GM12873 (cell line): ENCODE measurements at regions not wholly inside any gene's neighbourhood (a gene's known extent, or its start where the extent isn't known, plus 50 kb on each side); places are given as distances from the start of the nearest gene placed in this dataset.

Experiments used
- TF ChIP-seq, protein P1 (sequence below): IDR thresholded peaks from 2 replicates; pipeline ENCODE4 v1.5.1; 2012; ENCODE audit warnings: low read depth, mild to moderate bottlenecking, moderate library complexity, low read length, control low read depth; ENCODE audit not compliant: insufficient read depth; ENCODE audit errors: missing control alignments

DNA sequence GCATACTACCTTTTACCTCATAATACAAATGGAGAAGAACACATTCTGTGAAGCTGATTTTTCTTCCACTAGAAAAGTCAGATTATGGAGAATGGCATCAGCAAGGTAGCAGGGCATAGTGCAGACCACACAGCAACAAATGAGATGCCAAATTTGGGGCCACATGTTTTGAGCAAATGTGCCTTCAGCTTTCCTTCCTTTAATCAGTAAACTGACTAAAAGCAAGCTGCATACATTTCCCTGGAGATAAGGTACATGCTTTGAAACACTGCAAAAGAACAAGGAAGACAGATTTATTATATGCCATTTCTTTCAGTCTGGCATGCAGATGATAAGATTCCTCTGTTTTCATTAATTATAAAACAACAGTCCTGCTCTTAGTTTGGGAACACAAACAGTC lies 67.1 kb upstream of the GUCY1A1 start:
- TF ChIP-seq, protein P1, sequence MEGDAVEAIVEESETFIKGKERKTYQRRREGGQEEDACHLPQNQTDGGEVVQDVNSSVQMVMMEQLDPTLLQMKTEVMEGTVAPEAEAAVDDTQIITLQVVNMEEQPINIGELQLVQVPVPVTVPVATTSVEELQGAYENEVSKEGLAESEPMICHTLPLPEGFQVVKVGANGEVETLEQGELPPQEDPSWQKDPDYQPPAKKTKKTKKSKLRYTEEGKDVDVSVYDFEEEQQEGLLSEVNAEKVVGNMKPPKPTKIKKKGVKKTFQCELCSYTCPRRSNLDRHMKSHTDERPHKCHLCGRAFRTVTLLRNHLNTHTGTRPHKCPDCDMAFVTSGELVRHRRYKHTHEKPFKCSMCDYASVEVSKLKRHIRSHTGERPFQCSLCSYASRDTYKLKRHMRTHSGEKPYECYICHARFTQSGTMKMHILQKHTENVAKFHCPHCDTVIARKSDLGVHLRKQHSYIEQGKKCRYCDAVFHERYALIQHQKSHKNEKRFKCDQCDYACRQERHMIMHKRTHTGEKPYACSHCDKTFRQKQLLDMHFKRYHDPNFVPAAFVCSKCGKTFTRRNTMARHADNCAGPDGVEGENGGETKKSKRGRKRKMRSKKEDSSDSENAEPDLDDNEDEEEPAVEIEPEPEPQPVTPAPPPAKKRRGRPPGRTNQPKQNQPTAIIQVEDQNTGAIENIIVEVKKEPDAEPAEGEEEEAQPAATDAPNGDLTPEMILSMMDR: no peak

DNA sequence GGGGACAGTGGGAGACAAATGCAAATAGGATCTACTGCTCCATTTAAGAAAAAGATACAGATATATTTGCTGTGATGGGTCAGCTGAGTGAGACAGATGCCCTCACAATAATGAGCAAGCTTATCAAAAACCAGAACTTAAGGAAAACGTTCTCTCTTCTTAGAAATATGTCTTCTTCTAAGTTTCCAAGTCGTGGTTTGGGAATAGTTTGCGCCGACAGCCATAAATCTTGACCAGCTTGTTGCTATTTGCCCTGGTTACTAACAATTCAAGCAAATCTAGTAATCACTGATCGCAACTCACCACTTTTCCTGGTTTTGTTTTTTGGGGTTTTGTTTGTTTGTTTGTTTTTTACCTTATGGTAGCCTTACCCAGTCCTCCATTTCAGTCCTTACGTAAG lies 67.6 kb upstream of the GUCY1A1 start:
- TF ChIP-seq, protein P1: no peak

DNA sequence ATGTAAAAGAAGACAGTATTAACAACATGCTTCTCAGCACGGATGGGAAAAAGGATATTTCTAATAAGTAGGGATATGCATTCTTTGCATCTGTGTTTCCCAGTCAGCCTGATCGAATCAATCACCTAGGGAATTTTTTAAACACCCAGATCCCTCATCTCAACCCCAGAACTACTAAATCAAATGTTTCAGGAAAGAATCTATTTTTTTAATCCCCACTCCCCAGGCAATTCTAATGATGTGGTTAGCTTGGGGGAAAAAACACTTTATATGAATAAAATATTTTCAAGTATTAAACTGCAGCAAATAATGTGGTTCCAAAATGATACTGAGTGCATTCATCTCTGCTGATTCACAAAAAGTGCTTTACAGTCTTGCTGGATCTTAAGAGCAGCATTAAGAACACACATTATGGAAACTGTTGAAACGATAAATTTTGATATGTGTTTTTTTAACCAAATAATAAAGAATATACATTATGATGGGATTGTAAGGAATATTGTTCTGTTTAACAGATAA lies 68.7 kb upstream of the GUCY1A1 start:
- TF ChIP-seq, protein P1: no peak

DNA sequence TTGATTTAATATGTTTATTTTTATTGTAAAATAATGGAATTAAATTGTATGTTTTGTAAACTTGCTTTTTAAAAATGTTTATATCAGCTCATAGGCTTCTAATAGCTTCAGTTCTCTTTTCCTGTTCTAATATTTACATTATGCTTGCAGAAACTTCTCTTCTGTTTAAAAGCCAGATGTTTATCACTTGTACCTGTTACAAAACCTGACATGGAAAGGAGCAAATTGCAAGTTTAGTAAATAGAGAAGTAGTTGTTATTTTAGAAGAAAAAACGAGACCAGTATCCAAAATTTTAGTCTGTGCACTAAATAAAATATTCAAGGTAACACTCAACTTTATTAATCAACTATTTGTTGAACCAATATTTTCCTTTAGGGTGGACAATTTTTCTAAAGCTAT lies 69.4 kb upstream of the GUCY1A1 start:
- TF ChIP-seq, protein P1: no peak

DNA sequence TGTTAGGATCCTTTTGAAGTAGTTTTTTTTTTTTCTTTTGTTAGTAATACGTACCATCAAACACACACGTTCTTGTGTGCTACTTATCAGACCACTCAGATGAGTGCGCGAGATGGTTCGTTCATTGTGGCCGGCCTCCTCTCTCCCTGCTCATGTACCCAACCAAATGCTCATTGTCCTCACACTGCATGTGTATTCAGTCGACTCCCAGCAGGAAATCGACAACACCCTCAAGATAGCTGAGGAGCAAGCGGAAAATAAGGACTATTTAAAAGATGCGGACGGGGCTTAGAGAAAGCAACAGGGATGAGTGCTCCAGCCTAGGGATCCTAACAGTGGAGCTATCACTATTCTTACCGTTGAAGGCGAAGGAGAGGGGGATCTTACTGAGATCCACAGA lies 72.9 kb upstream of the GUCY1A1 start:
- TF ChIP-seq, protein P1: no peak

DNA sequence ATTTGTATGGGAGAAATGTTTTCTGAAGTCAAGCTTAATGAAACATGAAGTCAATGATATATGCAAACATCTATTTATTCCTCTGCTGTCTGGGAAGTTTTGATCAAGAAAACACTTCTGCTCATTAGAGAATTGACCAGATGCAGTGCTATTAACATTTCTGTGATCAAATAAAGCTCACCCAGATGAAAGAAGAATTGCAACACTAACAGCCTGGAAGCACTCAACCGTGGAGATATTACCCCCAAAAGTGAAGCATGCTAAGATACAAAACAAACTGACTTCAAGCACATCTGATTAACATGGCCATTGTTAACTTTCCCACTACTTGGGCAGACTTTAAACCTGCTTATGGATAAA lies 73.7 kb upstream of the GUCY1A1 start:
- TF ChIP-seq, protein P1: no peak

DNA sequence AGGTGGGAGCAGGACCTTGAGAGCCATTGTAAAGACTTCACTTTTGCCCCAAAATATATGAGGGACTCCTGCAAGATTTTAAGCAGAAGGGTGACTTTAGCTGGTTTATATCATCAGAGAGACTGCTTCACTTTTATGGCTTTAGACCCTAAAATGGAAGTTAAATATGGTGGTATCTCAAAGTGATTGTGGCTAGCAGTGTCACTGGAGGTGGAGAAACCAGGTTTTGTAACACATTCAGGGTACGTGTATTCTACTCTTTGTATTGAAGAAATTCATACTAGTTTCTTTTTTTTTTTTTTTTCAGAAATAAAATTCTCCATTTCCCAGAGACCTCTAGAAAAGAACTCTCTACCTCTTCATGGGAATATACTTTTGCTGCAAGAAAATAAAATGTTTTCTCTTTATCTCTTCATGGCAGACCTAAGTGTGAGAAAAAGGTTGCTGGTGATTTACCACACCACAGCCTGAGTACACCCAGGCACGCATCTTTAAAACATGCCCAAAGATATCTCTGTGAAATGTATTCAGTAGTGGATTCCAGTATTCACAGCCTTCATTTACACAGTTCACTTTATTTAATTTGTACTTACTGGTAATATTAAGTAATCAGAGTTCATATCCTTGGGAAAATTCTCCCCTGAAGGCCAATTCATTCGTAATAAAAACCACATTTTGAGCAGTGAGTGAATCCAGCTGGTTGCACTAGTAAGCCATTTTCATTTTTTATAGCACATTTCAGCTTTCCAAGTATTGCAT lies 74.3 kb upstream of the GUCY1A1 start:
- TF ChIP-seq, protein P1: no peak
